Activated naive CD8-positive, alpha-beta T cell treated with anti-CD3 and anti-CD28 coated beads, Interleukin-2, amount 50 U/mL, for 24 hours (primary cell): ENCODE measurements at regions not wholly inside any gene's neighbourhood (a gene's known extent, or its start where the extent isn't known, plus 50 kb on each side); places are given as distances from the start of the nearest gene placed in this dataset.

ENCODE experiments used
- ATAC-seq: fragments of 150-1000 bp; cut with Tn5 transposase; one replicate; pipeline ENCODE4 v1.10.0; 2021
- DNase-seq: peaks from one replicate; pipeline ENCODE4 v3.0.0; 2021
- H3K27ac Mint-ChIP-seq: one replicate; pipeline ENCODE4 v1.8.0; 2021; ENCODE audit warnings: mild to moderate bottlenecking, mixed read lengths
- H3K27me3 Mint-ChIP-seq: one replicate; pipeline ENCODE4 v1.8.0; 2021; ENCODE audit warnings: mixed read lengths
- H3K36me3 Mint-ChIP-seq: one replicate; pipeline ENCODE4 v1.8.0; 2021; ENCODE audit warnings: low read depth, mixed read lengths
- H3K4me1 Mint-ChIP-seq: one replicate; pipeline ENCODE4 v1.8.0; 2021; ENCODE audit warnings: mixed read lengths
- H3K4me3 Mint-ChIP-seq: one replicate; pipeline ENCODE4 v1.8.0; 2021; ENCODE audit warnings: mild to moderate bottlenecking, moderate library complexity, mixed read lengths
- H3K9me3 Mint-ChIP-seq: one replicate; pipeline ENCODE4 v1.8.0; 2021; ENCODE audit warnings: mixed read lengths

DNA sequence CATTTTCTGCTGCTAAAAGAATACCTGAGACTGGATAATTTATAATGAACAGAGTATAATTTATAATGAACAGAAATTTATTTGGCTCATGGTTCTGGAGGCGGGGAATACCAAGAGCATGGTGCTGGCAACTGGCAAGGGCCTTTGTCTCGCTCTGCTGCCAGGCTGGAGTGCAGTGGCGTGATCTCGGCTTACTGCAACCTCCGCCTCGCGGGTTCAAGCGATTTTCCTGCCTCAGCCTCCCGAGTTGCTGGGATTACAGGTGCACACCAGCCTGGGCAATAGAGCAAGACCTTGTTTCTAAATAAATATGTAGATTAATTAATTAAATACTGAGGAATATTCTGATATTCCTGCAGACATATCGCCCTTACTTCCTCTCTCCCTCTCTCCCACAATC lies 1610.8 kb downstream of the SUCLG1 start:
- Mint-ChIP-seq H3K4me1 (no peaks in the 10 kb centered on the region), H3K4me3 (no peak overlapping the region)

DNA sequence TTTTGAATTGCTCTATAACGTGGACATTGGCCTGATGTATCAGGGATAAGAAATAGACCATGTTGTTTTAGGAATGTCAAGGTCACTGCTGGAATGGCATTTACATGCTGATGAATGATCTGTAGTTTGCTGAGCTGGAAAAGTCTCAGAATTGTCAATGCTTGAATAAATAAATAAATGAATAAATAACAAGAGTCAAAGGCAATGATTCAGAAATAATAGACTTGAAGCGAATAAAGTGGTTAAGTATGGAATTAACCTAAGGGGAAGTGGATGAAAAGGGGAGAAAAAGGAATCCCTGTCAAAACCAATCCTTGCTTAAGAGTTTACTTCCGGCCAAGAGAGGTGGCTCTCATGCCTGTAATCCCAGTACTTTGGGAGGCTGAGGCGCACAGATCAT lies 1620.0 kb downstream of the SUCLG1 start:
- H3K4me1 Mint-ChIP-seq, result no peaks in the 10 kb centered on the region
- H3K9me3 Mint-ChIP-seq, result peaks cover 13% of the 10 kb centered on the region
- DNase-seq (no peak), ATAC-seq (no peak)
- no peak overlapping the region for H3K4me3 Mint-ChIP-seq
- H3K27me3 Mint-ChIP-seq, result no peaks in the 10 kb centered on the region
- H3K36me3 Mint-ChIP-seq, result no peaks in the 10 kb centered on the region
- no peak overlapping the region for H3K27ac Mint-ChIP-seq

More for the DNA sequence above, 1610.8 kb downstream of the SUCLG1 start:
- DNase-seq, result no peak
- no peaks in the 10 kb centered on the region for H3K36me3 Mint-ChIP-seq
- ATAC-seq, result no peak
- H3K9me3 Mint-ChIP-seq, result peaks cover 8% of the 10 kb centered on the region
- H3K27ac Mint-ChIP-seq, result no peak overlapping the region
- H3K27me3 Mint-ChIP-seq, result no peaks in the 10 kb centered on the region

DNA sequence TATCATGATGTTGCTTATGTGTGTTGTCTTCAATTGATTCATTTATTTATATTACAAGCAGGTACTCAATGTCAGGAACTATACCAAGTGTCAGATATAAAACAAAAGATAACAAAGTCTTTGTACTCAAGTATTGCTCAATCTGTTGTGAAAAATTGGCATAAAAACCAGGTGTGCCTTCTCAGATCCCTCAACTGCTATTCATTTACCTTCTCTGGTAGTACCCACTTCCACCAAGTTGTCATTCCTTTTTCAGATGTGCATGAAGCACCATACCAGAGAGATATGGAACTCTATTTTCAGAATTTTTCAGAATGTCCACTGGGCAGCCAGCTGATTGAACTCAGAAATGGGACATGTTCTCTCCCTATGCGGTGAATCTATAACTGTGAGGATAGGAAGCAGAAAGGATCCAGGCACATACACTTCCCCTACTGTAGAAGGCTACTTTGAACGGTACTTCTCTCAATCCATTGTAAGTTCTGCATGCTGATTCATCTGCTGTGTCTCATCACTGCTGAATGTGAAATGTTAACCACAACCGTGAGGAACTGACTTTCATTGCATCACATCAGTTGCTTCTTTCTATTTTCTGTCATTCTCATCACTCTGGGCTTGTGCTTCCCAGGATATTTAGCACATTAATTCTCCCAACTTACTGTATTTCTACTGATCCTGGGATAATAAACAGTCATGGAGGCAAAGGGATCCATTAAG lies 1621.3 kb downstream of the SUCLG1 start:
- Mint-ChIP-seq H3K27me3 (no peaks in the 10 kb centered on the region), H3K27ac (no peak overlapping the region)
- no peak for DNase-seq

DNA sequence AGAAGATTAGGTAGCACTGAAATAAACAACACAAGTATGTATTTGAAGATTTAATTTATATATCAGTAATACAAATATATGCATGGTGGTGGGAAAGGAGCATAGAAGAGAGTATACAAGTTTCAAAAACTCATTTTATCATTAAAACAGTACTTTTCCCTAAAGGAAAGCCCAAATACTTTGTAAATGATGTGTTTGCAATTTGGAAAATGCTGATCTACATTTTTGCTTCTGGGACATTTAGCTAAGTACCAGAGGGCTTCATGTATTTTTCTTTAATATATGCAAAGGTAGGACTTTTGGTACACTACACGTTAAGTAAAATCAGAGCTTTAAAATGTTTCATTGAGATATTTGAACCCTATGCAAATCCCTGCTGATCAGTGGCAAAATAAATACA lies 1624.2 kb downstream of the SUCLG1 start:
- DNase-seq (no peak), ATAC-seq (no peak)
- Mint-ChIP-seq H3K9me3 (peaks cover 10% of the 10 kb centered on the region), H3K4me3 (no peak overlapping the region), H3K27me3 (no peaks in the 10 kb centered on the region), H3K36me3 (no peaks in the 10 kb centered on the region), H3K27ac (no peak overlapping the region), H3K4me1 (no peaks in the 10 kb centered on the region)

More for the DNA sequence above, 1621.3 kb downstream of the SUCLG1 start:
- ATAC-seq, result no peak
- H3K4me1 Mint-ChIP-seq, result no peaks in the 10 kb centered on the region
- no peak overlapping the region for H3K4me3 Mint-ChIP-seq
- H3K9me3 Mint-ChIP-seq, result peaks cover 11% of the 10 kb centered on the region
- no peaks in the 10 kb centered on the region for H3K36me3 Mint-ChIP-seq

DNA sequence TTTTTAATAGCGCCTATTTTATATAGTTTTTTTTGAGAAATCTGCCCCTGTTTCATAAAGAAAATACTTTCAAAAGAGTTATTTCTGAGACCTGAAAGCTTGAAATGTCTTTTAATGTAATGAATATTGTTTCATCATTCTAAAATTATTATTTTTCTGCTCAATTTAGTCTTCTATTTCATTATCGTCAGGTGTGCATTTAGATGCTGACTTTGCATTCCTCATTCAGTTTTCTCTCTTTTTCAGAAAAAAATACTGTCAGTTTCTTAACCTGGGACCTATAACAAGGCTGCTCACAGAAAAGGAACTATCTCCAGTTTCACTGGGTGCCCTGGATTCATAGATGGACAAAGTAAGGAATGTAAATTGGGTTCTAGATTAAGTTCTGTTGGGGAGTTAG lies 1631.7 kb downstream of the SUCLG1 start:
- no peaks in the 10 kb centered on the region for H3K4me1 Mint-ChIP-seq
- no peaks in the 10 kb centered on the region for H3K36me3 Mint-ChIP-seq

DNA sequence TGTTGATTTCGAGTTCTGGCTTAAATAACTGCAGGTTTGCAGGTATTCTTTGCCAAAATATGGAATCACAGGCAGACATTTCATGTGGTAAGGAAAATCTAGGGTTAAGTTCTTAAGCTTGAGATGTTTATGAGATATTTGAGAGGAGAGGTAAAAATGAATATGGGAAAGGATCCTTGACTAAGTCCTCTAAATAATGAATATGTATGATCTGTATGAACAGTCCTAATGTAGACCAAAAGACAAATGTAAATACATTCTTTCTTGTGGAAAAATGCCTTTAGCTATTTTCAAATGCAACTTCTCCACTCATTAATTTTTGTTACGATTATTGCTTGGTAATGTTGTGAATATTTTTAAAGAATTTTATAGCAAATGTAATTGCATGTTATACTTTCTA lies 1632.6 kb downstream of the SUCLG1 start:
- Mint-ChIP-seq H3K27ac (no peak overlapping the region), H3K36me3 (no peaks in the 10 kb centered on the region), H3K9me3 (peaks cover 9% of the 10 kb centered on the region), H3K4me3 (no peak overlapping the region), H3K27me3 (no peaks in the 10 kb centered on the region), H3K4me1 (no peaks in the 10 kb centered on the region)
- DNase-seq (no peak), ATAC-seq (no peak)

More for the DNA sequence above, 1631.7 kb downstream of the SUCLG1 start:
- DNase-seq (no peak), ATAC-seq (no peak)
- peaks cover 11% of the 10 kb centered on the region for H3K9me3 Mint-ChIP-seq
- H3K27me3 Mint-ChIP-seq, result no peaks in the 10 kb centered on the region
- no peak overlapping the region for H3K4me3 Mint-ChIP-seq
- no peak overlapping the region for H3K27ac Mint-ChIP-seq

DNA sequence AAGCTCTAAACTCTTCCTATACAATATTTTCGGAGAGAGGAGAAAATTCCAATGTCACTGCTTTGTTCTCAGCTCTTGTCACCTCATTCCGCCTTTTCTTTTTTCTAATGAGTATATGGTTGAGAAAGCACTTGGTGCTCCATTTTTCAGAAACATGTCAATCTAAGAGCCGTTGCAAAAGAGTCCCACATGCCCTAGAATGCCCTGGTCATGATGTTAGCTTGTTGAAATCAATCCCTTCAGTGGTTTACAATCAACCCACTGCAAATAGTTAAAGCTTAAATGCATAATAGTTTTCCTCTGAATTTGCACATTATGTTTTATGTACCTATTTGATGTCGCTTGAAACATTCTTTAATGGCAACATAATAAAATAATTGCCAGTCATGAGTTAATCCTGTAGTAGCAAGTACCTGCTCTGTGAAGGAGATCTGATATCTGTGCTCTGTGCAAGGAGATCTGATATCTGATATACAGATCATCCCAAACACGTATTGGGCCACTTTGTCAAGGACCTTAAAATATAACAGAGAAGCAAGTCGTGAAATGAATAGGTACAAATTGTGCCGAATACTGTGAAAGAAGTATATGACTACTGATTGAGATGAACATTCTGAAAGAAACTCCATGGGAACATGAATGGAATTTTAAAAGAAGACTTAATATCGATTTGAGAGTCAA lies 1633.5 kb downstream of the SUCLG1 start:
- Mint-ChIP-seq H3K4me3 (no peak overlapping the region), H3K36me3 (no peaks in the 10 kb centered on the region), H3K27ac (no peak overlapping the region), H3K4me1 (no peaks in the 10 kb centered on the region), H3K9me3 (peaks cover 9% of the 10 kb centered on the region), H3K27me3 (no peaks in the 10 kb centered on the region)
- no peak for DNase-seq
- no peak for ATAC-seq

DNA sequence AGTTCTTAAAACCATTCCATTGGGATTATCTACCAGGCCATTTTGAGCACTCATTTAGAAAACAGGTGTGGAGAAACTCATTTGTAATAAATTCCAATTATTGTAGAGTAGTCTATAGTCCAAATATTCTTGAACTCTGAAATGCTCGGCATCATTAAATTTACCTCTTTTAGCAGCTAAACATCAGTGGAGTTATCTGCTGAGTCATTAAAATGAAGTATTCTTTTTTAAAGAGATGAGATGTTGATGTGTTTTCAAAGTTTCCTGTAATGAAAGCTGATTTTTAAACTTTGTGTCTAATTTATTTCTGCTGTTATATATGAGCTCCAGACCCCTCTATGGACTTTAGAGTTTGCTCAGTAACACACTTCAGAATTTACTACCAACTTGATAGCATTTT lies 1635.2 kb downstream of the SUCLG1 start:
- H3K36me3 Mint-ChIP-seq, result no peaks in the 10 kb centered on the region
- H3K4me3 Mint-ChIP-seq, result no peak overlapping the region
- peaks cover 9% of the 10 kb centered on the region for H3K9me3 Mint-ChIP-seq
- no peaks in the 10 kb centered on the region for H3K4me1 Mint-ChIP-seq
- no peaks in the 10 kb centered on the region for H3K27me3 Mint-ChIP-seq
- ATAC-seq (no peak), DNase-seq (no peak)
- no peak overlapping the region for H3K27ac Mint-ChIP-seq

DNA sequence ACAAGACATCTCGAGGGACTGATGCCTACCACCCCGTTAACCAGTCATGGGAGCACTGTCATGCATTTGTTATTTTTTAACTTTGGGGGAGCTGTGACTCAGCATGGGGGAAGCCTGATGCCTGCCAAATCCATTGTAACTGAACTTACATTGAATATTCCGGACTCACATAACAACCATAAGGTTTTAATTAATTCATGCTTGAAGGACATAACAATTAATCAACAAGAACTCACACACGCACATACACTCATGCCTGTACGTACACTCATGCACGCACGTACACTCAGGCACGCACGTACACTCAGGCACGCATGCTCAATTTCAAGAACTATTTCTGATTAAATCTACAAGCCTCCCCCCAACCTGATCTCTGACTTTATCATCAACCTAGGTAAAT lies 1639.1 kb downstream of the SUCLG1 start:
- no peaks in the 10 kb centered on the region for H3K4me1 Mint-ChIP-seq
- H3K4me3 Mint-ChIP-seq, result no peak overlapping the region
- H3K27ac Mint-ChIP-seq, result no peak overlapping the region
- no peaks in the 10 kb centered on the region for H3K36me3 Mint-ChIP-seq
- ATAC-seq (no peak), DNase-seq (no peak)
- peaks cover 5% of the 10 kb centered on the region for H3K9me3 Mint-ChIP-seq
- H3K27me3 Mint-ChIP-seq, result no peaks in the 10 kb centered on the region

DNA sequence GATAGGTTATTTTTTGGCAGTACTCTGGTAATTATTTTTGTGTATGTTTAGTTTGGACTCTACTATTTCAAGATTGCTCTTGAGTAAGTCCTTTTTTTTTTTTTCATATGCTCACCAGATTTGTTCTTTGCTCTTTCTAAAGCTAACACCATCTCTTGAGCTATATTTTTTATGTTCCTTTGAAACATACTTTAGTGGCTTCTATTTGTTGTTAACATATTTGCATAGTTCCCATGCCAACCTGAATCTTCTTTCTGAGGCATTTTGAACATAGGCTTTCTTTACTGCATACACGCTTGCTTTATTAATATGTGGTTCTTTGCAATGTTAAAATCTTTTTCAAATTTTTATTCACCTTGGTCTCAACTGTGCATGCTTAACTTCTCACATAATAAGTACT lies 1644.9 kb downstream of the SUCLG1 start:
- Mint-ChIP-seq H3K9me3 (no peaks in the 10 kb centered on the region), H3K27ac (no peak overlapping the region), H3K4me3 (no peak overlapping the region), H3K4me1 (no peaks in the 10 kb centered on the region), H3K36me3 (no peaks in the 10 kb centered on the region), H3K27me3 (no peaks in the 10 kb centered on the region)
- DNase-seq, result no peak
- ATAC-seq, result no peak

DNA sequence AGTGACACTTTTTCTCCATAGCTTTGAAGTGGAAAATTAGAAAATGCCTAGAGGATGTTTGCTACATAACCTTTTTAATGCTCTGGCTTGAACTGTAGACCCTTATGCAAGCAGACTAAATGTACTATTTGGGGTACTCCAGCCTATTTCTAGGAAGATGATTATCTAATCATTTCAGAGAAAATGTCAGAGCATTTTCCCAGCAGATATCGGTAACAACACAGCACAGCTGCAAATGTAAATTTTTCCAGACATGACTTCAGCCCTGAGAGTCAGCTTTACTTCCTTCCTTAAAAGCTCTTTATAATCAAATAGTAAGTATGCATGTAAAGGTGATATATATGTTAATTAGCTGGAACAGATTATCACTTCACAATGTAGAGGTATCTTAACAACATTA lies 1647.1 kb downstream of the SUCLG1 start:
- DNase-seq (no peak), ATAC-seq (no peak)
- no peaks in the 10 kb centered on the region for H3K9me3 Mint-ChIP-seq
- no peak overlapping the region for H3K4me3 Mint-ChIP-seq
- H3K27ac Mint-ChIP-seq, result no peak overlapping the region
- no peaks in the 10 kb centered on the region for H3K27me3 Mint-ChIP-seq
- no peaks in the 10 kb centered on the region for H3K36me3 Mint-ChIP-seq
- H3K4me1 Mint-ChIP-seq, result no peaks in the 10 kb centered on the region

DNA sequence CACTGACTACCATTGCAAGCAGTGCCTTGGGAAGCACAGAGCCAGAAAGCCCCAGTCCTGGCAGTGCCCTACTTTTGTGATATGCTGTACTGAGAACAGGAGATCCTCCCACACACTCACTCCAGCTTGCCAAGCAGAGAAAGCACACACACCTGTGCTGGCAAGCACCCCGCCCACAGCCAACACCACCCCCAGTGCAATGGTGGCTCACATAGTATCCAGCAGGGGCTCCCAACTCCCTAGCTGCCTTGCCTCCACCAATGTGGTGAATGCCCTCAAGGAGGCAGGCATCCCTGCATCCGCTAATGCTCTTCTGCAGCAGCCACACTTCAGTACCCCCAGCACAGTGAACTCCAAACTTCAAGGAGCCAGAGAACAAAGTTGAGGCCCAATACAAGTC lies 1655.8 kb downstream of the SUCLG1 start:
- Mint-ChIP-seq H3K4me1 (no peaks in the 10 kb centered on the region), H3K27me3 (no peaks in the 10 kb centered on the region), H3K27ac (no peak overlapping the region), H3K4me3 (no peak overlapping the region), H3K9me3 (peaks cover 34% of the 10 kb centered on the region), H3K36me3 (peaks cover 1% of the 10 kb centered on the region)
- ATAC-seq, result no peak
- no peak for DNase-seq

DNA sequence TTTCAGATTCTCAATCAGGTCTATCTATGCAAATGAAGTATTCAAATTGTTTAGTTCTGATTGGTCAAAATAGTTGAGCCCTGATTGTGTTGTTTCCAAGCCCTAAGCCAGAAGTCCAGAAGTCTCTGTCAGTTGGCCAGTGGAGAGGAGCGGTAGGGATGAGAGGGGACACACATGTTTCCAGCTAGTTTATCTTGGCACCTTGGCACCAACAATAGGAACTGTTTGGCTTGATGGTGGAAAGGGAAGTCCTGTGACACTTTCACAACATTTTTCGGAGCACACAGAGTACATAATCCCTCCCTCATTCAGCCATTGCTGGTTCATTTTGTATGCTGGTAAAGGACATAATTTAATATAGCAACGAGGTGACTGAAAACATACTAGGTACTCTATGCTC lies 1661.6 kb downstream of the SUCLG1 start:
- peaks cover 1% of the 10 kb centered on the region for H3K36me3 Mint-ChIP-seq
- H3K9me3 Mint-ChIP-seq, result peaks cover 15% of the 10 kb centered on the region
- DNase-seq (no peak), ATAC-seq (no peak)
- no peak overlapping the region for H3K27ac Mint-ChIP-seq
- no peaks in the 10 kb centered on the region for H3K27me3 Mint-ChIP-seq
- H3K4me1 Mint-ChIP-seq, result no peaks in the 10 kb centered on the region
- no peak overlapping the region for H3K4me3 Mint-ChIP-seq

DNA sequence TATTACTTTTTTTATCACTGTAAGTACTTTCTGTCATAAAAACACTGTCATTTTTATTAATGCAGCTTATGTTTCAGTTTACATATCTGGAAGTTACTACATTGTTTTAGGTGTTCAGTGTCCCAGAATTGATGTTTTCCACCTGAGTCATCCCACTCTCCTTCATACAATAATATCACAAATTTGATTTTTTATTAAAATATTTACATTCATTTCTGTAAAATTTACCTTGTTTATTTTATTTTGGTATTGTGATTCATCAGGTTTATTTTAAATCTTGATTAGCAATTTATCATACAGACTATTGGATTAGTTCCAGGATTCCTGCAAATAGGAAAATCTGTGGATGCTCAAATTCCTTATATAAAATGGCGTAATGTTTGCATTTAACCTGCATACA lies 1662.9 kb downstream of the SUCLG1 start:
- H3K4me1 Mint-ChIP-seq, result no peaks in the 10 kb centered on the region
- peaks cover 7% of the 10 kb centered on the region for H3K9me3 Mint-ChIP-seq
- no peak overlapping the region for H3K4me3 Mint-ChIP-seq
- no peak for ATAC-seq
- H3K27ac Mint-ChIP-seq, result no peak overlapping the region
- no peaks in the 10 kb centered on the region for H3K36me3 Mint-ChIP-seq
- DNase-seq, result no peak
- H3K27me3 Mint-ChIP-seq, result no peaks in the 10 kb centered on the region

DNA sequence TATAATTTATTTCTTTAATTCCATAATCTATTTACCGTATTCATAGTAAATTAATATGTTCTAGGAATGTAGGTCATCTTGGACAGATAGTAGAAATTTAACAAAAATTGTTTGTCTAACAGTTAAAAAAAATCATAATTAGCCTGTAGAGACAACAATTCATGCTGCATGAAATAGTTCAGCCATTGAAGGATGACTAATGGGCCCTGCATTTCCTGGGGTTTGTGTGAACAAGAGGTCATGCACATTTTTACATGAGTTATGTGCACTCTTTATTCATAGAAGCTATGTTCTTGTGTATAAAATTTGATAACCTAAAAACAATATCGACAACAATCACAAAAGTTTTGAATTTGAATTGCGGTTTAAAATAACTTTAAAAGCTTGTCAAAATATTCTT lies 1663.6 kb downstream of the SUCLG1 start:
- H3K4me3 Mint-ChIP-seq, result no peak overlapping the region
- no peaks in the 10 kb centered on the region for H3K27me3 Mint-ChIP-seq
- DNase-seq, result no peak
- no peaks in the 10 kb centered on the region for H3K36me3 Mint-ChIP-seq
- H3K4me1 Mint-ChIP-seq, result no peaks in the 10 kb centered on the region
- H3K27ac Mint-ChIP-seq, result no peak overlapping the region
- no peak for ATAC-seq
- H3K9me3 Mint-ChIP-seq, result peaks cover 3% of the 10 kb centered on the region
